ENCODE measurements at regions not wholly inside any gene's neighbourhood (a gene's known extent, or its start where the extent isn't known, plus 50 kb on each side); places are given as distances from the start of the nearest gene placed in this dataset.
A peak's percentile ranks its signal among the peaks of the same experiment; 100 is the strongest.

DNA sequence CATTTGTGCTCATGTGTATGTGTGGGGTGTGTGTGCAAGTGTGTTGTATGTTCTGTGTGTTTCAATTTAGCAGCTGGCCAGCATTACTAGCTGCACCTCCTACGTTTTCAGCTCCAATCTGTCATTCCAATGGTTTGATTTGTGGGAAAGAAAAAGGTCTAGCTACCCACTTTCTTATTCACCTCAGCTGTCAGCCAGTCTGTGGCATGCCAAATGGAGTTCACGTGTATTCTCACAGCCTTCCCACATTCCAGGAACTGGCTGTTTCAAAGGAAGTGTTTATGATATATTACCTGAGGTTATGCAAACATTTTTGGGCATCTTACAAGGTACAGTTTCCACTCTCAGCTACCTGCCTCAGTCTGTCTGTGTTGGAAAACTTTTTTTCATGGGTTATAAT lies 220.2 kb upstream of the CPNE8 start:
- DNase-seq (ENCODE audit: low spot score): no peak

DNA sequence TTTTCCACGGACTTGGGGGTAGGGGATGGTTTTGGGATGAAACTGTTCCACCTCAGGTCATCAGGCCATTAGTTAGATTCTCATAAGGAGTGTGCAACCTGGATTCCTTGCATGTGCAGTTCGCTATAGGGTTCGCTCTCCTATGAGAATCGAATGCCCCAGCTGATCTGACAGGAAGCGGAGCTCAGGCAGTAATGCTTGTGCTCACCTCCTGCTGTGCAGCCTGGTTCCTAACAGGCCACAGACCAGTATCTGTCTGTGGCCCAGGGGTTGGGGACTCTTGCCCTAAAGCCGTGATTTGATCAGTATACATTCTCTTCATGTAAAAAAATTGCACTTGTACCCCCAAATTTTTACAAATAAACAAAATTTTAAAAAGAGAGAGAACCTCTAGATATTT lies 219.4 kb upstream of the CPNE8 start:
- no peak for DNase-seq (ENCODE audit: low spot score)

DNA sequence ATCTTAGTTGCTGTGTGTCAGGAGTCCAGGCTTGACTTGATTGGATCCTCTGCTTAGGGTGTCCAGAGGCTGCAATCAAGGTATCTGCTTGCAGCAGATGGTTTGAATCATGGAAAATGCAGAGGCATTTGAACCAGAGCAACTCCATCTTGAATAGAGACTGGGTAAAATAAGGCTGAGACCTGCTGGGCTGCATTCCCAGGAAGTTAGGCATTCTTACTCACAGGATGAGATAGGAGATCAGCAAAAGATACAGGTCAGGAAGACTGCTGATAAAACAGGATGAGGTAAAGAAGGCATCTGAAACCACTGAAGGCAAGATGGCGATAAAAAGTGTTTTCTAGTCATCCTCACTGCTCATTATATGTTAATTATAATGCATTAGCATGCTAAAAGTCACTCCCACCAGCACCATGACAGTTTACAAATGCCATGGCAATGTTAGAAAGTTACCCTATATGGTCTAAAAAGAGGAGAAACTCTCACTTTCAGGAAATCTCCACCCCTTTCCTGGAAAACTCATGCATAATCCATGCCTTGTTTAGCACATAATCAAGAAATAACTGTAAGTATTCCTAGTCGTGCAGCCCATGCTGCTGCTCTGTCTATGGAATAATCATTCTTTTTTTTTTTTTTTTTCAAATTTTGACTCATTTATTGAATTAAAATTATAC lies 218.3 kb upstream of the CPNE8 start:
- no peak for DNase-seq (ENCODE audit: low spot score)

DNA sequence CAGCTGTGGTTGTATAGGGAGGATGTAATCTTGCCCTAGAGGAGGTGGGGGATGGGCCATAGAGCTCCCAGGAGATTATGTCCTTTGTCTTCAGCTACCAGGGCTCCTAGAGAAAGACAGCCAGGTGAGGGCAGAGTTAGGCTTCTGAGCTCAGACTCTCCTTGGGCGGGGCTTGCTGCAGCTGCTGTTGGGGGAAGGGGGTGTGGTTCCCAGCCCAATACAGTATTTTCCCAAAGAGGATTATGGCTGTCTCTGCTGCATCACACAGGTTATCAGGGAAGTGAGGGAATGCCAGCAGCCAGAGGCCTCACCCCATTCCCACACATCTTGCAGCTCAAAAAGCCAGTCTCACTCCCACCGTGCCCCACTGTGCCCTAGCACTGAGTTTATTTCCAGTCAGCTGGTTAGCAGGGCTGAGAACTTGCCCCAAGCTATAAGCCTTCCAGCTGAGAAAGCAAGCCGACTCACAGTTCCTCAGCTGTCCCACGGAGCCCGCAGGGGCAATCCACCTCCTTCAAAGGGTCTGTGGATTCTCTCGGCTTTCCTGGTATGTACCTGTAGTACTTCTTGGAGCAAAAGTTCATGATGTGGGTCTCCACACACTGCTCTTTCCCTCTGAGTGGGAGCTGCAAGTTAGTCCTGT lies 217.3 kb upstream of the CPNE8 start:
- peak; percentile 42 for DNase-seq (ENCODE audit: low spot score)

DNA sequence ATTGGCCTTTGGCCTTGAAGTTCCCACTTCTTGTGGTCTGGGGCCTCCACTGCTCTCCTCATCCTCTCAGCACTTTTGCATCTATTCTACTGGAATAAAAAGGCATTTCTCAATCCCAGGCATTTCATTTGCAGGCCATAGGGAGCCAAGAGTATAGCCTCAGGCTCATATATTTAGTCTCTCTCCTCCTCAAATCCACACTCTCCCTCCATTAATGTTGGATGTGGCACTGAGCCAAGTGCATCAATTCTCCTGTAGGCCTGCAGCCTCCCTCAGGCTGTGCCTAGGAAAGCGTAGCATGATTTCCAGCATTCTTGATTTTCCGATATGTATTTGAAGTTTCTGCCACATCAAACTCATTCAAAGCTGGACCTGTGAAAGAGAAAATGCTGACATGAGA lies 211.5 kb upstream of the CPNE8 start:
- DNase-seq (ENCODE audit: low spot score): no peak

DNA sequence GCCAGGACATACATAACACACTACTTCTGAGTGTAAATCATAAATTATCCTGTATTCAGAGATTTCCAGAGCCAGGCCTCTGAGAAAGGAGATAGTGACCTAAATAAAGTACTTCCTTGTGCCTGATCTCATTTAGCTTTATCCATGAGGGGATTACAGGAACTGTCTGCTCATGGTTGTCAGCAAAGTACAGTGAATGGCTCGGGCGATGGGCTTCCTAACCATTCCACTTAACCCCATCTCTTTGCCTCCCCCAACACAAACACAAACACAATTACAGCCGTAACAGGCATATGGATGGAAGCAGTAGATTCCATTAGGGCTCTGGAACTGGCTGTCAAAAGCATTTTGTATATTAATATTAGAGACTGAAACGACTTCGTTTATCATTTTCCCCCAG lies 206.7 kb upstream of the CPNE8 start:
- DNase-seq (ENCODE audit: low spot score): no peak

DNA sequence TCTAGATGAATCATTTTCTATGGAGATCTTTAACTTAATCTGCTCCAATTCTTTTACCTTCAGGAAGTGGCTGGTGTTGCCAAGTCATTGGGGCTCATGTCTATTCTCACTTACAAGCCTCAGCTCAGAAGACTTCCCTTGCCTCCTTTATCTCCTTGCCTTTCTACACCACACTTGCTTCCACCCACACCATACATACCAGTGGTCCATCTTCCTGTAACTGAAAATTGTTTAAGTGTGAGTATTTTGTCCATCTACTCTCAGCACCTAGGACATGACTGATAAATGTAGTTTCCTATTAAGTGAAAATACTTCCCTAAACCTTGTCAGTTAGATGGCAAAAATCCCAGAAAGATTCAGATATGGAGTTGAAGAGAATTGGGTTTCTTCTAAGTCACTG lies 199.7 kb upstream of the CPNE8 start:
- no peak for DNase-seq (ENCODE audit: low spot score)

DNA sequence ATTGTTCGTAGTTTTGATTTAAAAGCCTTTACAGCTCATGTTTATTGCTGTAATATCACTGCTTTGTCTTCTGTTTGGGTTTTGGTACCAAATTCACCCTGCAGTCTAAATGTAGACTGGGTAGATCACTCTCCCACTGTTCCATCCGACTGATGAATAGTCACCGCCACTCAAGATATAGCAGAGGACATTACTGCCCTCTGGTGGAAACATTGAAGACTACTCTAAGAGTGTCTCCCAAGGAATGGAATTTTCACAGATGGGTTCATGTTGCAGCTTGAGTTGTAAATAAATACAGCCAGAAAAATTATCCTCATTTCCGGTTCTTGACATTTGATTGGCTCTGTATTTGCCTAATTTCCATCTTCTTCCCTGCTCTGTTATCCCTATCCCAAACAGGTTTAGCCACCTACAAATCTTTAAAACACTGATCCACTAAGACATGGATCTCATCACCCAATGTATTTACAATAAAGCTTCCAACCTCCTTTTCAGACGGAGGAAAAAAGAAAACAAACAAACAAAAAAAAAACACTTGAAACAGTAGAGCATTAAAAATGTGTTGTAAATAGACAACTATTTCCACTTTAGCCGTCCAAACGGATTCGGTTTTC lies 198.3 kb upstream of the CPNE8 start:
- peak; percentile 84 for DNase-seq (ENCODE audit: low spot score)

DNA sequence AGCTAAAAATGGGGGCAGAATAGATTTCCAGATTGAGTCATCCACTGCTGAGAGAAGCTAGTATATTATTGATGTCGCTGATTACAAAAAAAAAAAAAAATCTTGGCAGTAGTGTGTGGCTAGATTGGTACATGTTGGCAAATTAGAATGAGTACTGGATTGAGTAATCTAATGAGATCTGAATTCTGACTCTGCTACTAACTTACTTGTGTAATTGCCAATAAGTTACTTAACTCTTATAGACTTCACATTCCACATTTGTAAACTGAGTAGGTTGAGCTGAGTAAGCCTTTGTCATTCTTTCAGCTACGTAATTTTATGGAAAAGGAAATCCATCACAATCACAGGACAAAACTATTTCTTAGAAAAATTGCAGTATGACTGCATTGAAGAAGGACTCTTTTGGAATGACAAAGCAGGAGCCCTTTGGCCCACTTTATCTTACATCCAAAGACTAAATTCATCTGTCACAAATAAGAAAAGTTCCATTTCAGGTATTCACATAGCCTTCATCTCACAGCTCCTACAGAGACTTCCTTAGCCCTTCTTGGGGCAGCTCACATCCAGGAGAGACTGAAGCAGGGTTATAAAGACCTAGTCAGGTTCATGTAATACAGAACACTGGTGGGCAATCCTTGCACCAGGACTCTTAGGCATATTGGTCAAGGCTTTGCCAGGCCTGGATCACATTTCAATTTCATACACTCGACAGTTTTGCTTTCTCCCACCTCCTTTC lies 197.3 kb upstream of the CPNE8 start:
- no peak for DNase-seq (ENCODE audit: low spot score)

DNA sequence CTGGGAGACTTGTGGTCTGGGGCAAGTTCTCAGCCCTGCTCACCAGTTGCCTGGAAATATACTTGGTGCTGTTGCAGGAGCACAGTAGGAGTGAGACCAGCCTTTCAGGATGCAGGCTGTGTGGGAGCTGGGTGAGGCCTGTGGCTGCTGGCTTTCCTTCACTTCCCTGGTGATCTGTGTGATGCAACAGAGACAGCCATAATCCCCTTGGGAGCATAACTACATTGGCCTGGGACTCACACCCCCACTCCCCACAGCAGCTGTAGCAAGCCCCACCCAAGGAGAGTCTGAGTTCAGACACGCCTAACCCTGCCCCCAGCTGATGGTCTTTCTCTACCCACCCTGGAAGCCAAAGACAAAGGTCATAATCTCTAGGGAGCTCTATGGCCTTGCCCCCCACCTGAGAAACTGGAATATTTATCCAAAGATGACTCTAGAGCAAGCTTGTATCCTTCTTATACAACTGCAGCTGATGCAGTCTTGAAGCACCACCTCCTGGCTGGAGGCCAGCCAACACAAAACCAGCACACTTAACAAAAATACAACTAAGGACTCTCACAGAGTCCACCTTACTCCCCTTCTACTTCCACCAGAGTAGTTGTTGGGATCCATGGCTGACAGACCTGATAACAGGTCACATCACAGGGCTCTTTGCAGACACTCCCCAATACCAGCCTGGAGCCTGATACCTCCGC lies 190.4 kb upstream of the CPNE8 start:
- no peak for DNase-seq (ENCODE audit: low spot score)

DNA sequence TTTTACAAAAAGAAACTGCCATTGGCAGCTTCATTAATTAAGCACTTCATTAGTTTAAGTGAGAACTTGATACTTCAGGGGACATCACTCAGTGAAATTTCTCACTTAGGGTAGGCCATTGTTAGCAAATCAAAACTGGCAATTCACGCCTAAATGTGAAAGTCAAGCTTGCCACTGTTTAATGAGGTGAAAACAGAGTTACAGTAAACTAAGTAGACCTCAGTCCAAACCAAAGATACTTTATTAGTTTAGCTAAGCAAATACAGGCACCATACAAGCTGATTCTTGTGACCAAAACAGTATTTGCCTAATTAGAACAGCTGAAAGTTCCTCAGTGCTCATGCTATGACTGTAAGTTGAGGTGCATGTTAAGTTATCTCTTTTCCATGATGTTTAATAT lies 176.5 kb upstream of the CPNE8 start:
- DNase-seq (ENCODE audit: low spot score): no peak

DNA sequence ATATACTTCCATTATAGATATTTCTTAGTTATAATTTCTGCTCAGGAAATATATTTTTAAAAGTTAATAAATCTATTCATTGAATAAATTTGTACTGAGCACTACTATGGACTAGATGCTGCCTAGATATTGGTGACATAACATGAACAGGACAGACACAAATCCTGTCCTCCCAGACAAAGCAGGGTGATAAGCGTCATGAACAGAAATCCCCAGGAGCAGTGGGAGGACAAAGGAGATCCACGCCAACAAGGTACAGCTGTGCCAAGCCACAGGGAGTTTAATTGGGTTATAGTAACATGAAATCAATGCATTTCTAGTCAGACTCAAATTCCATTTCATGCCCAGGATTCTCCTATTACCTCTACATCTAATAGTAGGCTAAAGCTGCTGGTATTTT lies 171.8 kb upstream of the CPNE8 start:
- no peak for DNase-seq (ENCODE audit: low spot score)

DNA sequence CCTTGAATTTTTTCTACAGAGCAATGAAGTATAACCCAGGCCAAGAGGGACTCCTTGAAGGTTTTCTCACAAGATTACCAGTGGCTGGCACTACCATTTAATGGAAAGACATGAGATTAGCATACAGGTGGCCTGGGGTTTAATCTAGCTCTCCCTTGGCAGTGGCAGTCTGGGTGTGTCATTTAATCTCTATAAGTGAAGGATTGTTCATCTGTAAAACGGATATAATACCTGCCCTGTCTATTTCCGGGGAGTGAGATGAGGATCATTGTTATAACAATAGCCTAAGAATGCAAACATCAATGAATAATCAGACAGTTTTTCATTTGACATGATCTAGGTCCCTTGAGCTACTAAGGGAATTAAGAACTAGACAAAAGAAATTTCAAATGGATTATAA lies 168.7 kb upstream of the CPNE8 start:
- DNase-seq (ENCODE audit: low spot score): no peak

DNA sequence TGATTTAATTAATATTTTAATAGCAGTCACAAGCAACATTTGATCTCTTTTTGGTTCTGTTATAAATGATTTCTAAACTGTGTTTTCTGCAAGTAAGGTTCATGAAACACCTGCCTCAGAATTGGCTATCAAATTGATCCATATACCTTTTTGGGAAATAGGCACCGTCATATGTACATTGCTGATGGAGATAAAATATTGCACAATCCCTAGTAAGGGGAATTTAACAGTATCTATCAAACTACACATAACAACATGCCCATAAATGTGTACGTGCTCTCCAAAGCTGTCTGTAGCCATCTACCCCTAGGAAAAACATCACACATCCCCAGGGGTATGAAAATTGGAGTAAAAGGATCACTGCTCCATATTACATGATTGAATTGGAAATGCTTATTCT lies 167.3 kb upstream of the CPNE8 start:
- no peak for DNase-seq (ENCODE audit: low spot score)

DNA sequence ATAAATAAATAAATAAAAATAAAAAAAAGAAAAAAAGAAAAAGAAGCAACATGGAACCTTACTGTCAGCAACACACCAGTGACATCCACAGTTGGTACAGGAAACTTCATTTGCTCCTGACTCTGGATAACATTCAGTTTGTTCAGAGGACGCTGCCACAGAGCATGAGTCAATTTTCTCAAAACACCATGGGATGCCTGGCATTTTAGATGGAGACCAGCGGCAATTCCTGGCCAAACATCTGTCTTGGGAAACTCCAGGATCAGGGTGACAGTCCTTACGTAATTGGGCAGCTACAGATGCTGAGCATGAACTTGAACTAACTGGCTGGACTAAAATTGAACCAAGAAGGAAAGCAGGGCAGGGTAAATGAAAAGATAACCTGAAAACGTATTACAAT lies 166.2 kb upstream of the CPNE8 start:
- DNase-seq (ENCODE audit: low spot score): no peak

DNA sequence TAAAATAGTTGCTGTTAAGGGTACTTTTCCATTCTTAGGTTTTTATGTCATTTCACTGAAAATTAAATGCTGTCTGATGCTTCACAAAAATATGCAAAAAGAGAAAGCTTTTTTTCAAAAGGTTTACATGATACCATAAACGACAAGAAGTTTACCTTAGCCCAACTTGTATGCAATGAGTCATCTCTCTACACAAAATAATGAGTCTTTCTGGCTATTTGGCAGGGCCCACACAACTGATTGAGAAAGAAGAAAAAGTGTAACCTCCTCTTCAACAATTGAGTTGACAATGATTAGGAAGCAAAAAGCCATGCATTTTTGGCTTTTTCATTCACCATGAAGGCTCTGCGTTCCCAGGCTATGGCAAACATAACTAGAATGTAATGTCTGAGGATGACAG lies 165.4 kb upstream of the CPNE8 start:
- DNase-seq (ENCODE audit: low spot score): no peak

DNA sequence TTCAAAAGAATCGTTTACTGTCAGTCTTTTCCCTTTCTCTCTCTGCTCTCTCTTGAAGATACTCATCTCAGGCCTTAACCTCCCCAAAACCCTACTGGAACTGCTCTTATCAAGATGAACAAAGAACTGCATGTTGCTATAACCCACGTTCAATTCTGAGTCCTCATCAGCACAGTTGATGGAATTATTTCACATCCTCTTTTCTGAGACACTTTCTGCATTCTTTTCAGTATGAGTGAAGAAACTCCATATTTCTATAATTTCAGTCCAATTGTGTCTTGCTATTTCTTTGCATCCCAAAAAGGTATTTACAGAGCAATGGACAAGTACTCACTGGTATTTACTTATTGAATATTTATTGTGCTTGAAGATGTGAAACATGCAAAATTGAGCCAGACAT lies 160.1 kb upstream of the CPNE8 start:
- DNase-seq (ENCODE audit: low spot score): no peak

DNA sequence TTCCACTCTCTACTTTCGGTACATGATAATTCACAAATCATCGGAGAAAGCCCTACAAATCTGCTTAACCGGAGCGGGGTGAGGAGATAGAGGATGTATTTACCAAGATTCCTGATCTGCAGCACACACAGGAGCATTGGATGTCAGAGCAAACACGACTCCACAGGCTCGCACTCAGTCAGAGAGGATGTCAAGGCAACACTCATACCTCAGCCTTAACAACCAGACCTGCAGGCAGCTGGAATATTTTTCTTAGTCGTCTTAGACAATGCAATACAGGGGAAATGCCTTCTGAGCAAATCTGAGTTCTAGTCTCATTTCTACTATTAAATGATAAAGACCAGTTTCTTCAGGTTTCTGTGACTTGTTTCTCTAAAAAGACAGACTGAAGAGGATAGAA lies 159.3 kb upstream of the CPNE8 start:
- DNase-seq (ENCODE audit: low spot score): no peak

DNA sequence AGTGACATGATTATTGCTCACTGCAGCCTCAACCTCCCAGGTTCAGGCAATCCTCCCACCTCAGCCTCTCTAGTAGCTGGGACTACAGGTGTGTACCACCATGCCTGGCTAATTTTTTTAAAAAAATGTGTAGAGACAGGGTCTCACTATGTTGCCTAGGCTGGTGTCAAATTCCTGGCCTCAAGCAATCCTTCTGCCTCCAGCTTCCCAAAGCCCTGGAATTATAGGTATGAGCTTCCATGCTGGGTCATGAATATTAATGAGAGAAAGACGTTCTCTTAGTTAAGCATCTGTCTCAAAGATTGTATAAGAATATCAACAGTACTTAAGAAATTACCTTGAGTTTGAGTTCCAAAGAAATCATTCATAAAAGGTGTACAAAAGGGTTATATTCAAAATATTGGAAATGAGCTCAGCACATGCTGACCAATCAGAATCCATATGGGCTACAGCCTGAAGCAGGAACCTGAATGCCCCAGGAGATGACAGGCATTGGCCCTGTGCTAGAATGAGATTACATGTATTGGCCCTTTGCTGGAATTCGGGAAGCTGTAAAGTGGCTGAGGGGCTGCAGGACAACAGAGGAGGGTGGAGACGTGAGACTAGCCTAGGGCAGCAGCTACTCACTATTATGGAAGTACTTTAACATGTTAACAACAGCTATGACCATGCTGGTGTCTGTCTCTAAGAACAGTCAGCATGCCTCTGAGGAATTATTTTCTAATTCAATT lies 157.0 kb upstream of the CPNE8 start:
- peak; percentile 16 for DNase-seq (ENCODE audit: low spot score)

DNA sequence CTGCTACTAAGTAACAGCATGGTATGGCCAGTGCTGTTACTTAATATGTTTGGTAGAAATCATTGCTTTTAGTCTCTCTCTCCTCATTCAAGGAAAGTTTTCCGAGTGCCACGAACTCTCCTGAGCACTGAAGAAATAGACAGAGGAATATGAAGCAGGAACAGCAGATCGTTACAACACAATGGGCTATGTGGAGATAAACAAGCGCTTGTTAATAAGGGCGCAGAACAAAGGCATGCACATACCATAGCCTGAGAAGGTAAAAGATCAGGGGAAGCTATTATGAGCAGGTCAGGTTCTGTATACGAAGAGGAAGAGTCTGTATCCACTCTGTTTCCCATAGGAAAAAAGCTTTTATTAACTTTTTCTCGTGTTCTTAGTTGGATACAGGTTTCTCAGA lies 156.2 kb upstream of the CPNE8 start:
- DNase-seq (ENCODE audit: low spot score): no peak

DNA sequence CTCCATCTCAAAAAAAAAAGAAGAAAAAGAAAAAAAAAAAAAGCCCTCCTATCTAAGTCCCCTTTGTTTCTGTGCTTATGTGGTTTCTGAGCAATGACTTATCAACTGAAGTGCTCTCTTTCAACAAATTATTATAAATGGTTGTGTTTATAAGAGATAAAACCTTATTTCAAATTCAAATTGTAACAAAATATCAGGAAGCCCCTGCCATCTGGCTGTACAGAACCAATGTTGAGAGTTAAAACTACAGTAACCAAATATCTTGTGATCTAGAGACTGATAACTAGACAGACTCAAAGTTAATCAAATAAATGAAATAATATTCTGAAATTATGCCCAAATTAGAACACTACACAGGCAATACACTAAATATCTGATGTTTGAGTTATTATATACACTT lies 143.0 kb upstream of the CPNE8 start:
- DNase-seq (ENCODE audit: low spot score): no peak

All from iPS-NIHi11 (cell line).